HL-60 (cell line): ENCODE measurements at regions not wholly inside any gene's neighbourhood (a gene's known extent, or its start where the extent isn't known, plus 50 kb on each side); places are given as distances from the start of the nearest gene placed in this dataset.

Experiments
- GABPA ChIP-seq: IDR thresholded peaks from 2 replicates; pipeline ENCODE4 v1.6.1; 2012; ENCODE audit warnings: low read depth
- POLR2AphosphoS5 ChIP-seq: IDR thresholded peaks from 2 replicates; pipeline ENCODE4 v1.6.1; 2012; ENCODE audit warnings: low read depth
- SPI1 ChIP-seq: IDR thresholded peaks from 2 replicates; pipeline ENCODE4 v1.6.1; 2012; ENCODE audit warnings: low read depth, mild to moderate bottlenecking, borderline replicate concordance
- TF ChIP-seq, protein P1 (sequence below): IDR thresholded peaks from one replicate; pipeline ENCODE4 v1.5.1; 2011; ENCODE audit warnings: low read length, control low read depth, inconsistent platforms; ENCODE audit not compliant: insufficient read depth
- TF ChIP-seq, protein P2 (sequence below): IDR thresholded peaks from 2 replicates; pipeline ENCODE4 v1.6.1; 2012; ENCODE audit warnings: low read depth; ENCODE audit not compliant: insufficient replicate concordance

GRCh38 chr17:34436607-34437006, 73.6 kb upstream of the CCL1 start:
- TF ChIP-seq, protein P1, sequence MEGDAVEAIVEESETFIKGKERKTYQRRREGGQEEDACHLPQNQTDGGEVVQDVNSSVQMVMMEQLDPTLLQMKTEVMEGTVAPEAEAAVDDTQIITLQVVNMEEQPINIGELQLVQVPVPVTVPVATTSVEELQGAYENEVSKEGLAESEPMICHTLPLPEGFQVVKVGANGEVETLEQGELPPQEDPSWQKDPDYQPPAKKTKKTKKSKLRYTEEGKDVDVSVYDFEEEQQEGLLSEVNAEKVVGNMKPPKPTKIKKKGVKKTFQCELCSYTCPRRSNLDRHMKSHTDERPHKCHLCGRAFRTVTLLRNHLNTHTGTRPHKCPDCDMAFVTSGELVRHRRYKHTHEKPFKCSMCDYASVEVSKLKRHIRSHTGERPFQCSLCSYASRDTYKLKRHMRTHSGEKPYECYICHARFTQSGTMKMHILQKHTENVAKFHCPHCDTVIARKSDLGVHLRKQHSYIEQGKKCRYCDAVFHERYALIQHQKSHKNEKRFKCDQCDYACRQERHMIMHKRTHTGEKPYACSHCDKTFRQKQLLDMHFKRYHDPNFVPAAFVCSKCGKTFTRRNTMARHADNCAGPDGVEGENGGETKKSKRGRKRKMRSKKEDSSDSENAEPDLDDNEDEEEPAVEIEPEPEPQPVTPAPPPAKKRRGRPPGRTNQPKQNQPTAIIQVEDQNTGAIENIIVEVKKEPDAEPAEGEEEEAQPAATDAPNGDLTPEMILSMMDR: no peak
- TF ChIP-seq GABPA (no peak), SPI1 (no peak), POLR2AphosphoS5 (no peak)
- TF ChIP-seq, protein P2, sequence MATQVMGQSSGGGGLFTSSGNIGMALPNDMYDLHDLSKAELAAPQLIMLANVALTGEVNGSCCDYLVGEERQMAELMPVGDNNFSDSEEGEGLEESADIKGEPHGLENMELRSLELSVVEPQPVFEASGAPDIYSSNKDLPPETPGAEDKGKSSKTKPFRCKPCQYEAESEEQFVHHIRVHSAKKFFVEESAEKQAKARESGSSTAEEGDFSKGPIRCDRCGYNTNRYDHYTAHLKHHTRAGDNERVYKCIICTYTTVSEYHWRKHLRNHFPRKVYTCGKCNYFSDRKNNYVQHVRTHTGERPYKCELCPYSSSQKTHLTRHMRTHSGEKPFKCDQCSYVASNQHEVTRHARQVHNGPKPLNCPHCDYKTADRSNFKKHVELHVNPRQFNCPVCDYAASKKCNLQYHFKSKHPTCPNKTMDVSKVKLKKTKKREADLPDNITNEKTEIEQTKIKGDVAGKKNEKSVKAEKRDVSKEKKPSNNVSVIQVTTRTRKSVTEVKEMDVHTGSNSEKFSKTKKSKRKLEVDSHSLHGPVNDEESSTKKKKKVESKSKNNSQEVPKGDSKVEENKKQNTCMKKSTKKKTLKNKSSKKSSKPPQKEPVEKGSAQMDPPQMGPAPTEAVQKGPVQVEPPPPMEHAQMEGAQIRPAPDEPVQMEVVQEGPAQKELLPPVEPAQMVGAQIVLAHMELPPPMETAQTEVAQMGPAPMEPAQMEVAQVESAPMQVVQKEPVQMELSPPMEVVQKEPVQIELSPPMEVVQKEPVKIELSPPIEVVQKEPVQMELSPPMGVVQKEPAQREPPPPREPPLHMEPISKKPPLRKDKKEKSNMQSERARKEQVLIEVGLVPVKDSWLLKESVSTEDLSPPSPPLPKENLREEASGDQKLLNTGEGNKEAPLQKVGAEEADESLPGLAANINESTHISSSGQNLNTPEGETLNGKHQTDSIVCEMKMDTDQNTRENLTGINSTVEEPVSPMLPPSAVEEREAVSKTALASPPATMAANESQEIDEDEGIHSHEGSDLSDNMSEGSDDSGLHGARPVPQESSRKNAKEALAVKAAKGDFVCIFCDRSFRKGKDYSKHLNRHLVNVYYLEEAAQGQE: no peak
